Spleen (tissue), 11 donors: ENCODE measurements at regions not wholly inside any gene's neighbourhood (a gene's known extent, or its start where the extent isn't known, plus 50 kb on each side); places are given as distances from the start of the nearest gene placed in this dataset.

Experiments used
- DNase-seq: peaks from one replicate; pipeline ENCODE4 v3.0.0-alpha.2; 2020
- H3K27ac ChIP-seq, 8 donors: fragments of 200-600 bp; sonication (generic) in 7 of 8; 1 replicate in 4 of 8; 2 replicates in 4 of 8; pipeline versions ENCODE4 v1.5.0 to v1.8.0; 2016 to 2021; ENCODE audit warnings: inconsistent platforms in 4 of 8, mild to moderate bottlenecking in 4 of 8, moderate library complexity in 1 of 8
- H3K27me3 ChIP-seq, 7 donors: fragments of 200-600 bp; sonication (generic) in 6 of 7; replicated peaks in 1 of 7; 1 replicate in 4 of 7; 2 replicates in 3 of 7; pipeline versions ENCODE4 v1.5.0 to v1.8.0; 2016 to 2021; ENCODE audit warnings: inconsistent platforms in 3 of 7, mild to moderate bottlenecking in 1 of 7
- H3K36me3 ChIP-seq, 6 donors: fragments of 200-600 bp; sonication (generic) in 5 of 6; 1 replicate in 4 of 6; 2 replicates in 2 of 6; pipeline versions ENCODE4 v1.5.0 to v1.8.0; 2016 to 2021; ENCODE audit warnings: inconsistent platforms in 2 of 6
- H3K4me1 ChIP-seq, 6 donors: fragments of 200-600 bp; sonication (generic) in 5 of 6; 1 replicate in 3 of 6; 2 replicates in 3 of 6; pipeline versions ENCODE4 v1.5.0 to v1.8.0; 2016 to 2021; ENCODE audit warnings: inconsistent platforms in 3 of 6
- H3K4me3 ChIP-seq, 8 donors: fragments of 200-600 bp; sonication (generic) in 7 of 8; 1 replicate in 4 of 8; 2 replicates in 4 of 8; pipeline versions ENCODE4 v1.5.0 to v1.8.0; 2016 to 2021; ENCODE audit warnings: inconsistent platforms in 4 of 8, mild to moderate bottlenecking in 4 of 8, moderate library complexity in 2 of 8
- H3K9me3 ChIP-seq, 8 donors: fragments of 200-600 bp; sonication (generic) in 7 of 8; 1 replicate in 4 of 8; 2 replicates in 4 of 8; pipeline versions ENCODE4 v1.5.0 to v1.8.0; 2016 to 2021; ENCODE audit warnings: inconsistent platforms in 4 of 8
- CTCF ChIP-seq, 11 experiments: fragments of 200-600 bp in 7 of 11; fragments of 450-650 bp in 4 of 11; sonication (generic) in 4 of 11; IDR thresholded peaks in 8 of 11; conservative IDR thresholded peaks in 3 of 11; 1 replicate in 7 of 11; 2 replicates in 4 of 11; pipeline versions ENCODE4 v1.4.0 to v1.8.0; 2016 to 2021; ENCODE audit warnings: antibody characterized with exemption in 11 of 11, inconsistent platforms in 4 of 11, mild to moderate bottlenecking in 1 of 11
- POLR2A ChIP-seq, 3 donors: fragments of 450-650 bp; IDR thresholded peaks; one replicate each; pipeline ENCODE4 v1.5.1; 2017; ENCODE audit warnings: antibody characterized with exemption in 3 of 3, mild to moderate bottlenecking in 1 of 3
- POLR2AphosphoS5 ChIP-seq, 3 donors: sonication (generic); formaldehyde crosslinking; IDR thresholded peaks; one replicate each; pipeline ENCODE4 v1.5.1; 2017; ENCODE audit warnings: antibody characterized with exemption in 3 of 3
- WGBS, 5 donors: extraction: QIAGEN DNeasy Blood & Tissue Kit in 3 of 5; methylation state at CpG; one replicate each; pipeline versions ENCODE4 v1.1.5 to v1.1.7; 2013 to 2018; 5-methylcytosine and 5-hydroxymethylcytosine counted together
- intact Hi-C: fragments of 100-400 bp; cut with DNase I; formaldehyde crosslinking; loops from one replicate; pipeline ENCODE4 v1.15.0; 2023; ENCODE audit warnings: low total_unique reads
- donor health status: healthy with polysubstance abuse.
- donor health status: DM: no; HTN: no; CAD: no; lungs with moderate emphysema.
- donor health status: DM: no; HTN: no; CAD: no.
- donor health status: Bipolar disorder and iron deficiency.
- donor health status: healthy.
- donor health status: DM: no; HTN: no; CAD: no.
- donor health status: DM: yes; HTN: yes; CAD: no.

- intact Hi-C loops = no loop called here
Measured at GRCh38 chr2:51629406-51629805, 597.5 kb upstream of the NRXN1 start.

GRCh38 chr2:51628917-51629316, 597.0 kb upstream of the NRXN1 start:
- H3K4me1 ChIP-seq = no peaks in the 10 kb centered on the region
- DNase-seq = no peak
- H3K27me3 ChIP-seq = no peaks in the 10 kb centered on the region
- H3K9me3 ChIP-seq = peaks cover 0 to 14% (median 4%) of the 10 kb centered on the region in 8 donors
- H3K27ac ChIP-seq = no peak overlapping the region
- WGBS, 5 donors = 46 to 64% (median 48%) methylated on average over 3 of the region's 3 CpGs
- no peak overlapping the region for H3K4me3 ChIP-seq
- H3K36me3 ChIP-seq = no peaks in the 10 kb centered on the region
- intact Hi-C loops = no loop called here
- no peak for TF ChIP-seq CTCF (IDR thresholded peaks at IDR 0.05 in 8 of 11, conservative IDR thresholded peaks at IDR 0.05 in 3 of 11)
- no peak for TF ChIP-seq POLR2A (IDR thresholded peaks at IDR 0.05)
- TF ChIP-seq POLR2AphosphoS5 (IDR thresholded peaks at IDR 0.05) = no peak

More at GRCh38 chr2:51629406-51629805, 597.5 kb upstream of the NRXN1 start:
- no peak overlapping the region for H3K27ac ChIP-seq
- H3K9me3 ChIP-seq = peaks cover 0 to 10% (median 4%) of the 10 kb centered on the region in 8 donors
- no peaks in the 10 kb centered on the region for H3K36me3 ChIP-seq
- H3K4me3 ChIP-seq = no peak overlapping the region
- WGBS, 5 donors = 65 to 86% (median 74%) methylated on average over 3 of the region's 3 CpGs
- TF ChIP-seq POLR2AphosphoS5 (IDR thresholded peaks at IDR 0.05) (no peak), CTCF (IDR thresholded peaks at IDR 0.05 in 8 of 11, conservative IDR thresholded peaks at IDR 0.05 in 3 of 11) (no peak), POLR2A (IDR thresholded peaks at IDR 0.05) (no peak)
- no peaks in the 10 kb centered on the region for H3K4me1 ChIP-seq
- no peak for DNase-seq
- H3K27me3 ChIP-seq = no peaks in the 10 kb centered on the region

GRCh38 chr2:51624995-51625394, 593.1 kb upstream of the NRXN1 start:
- WGBS, 5 donors = 78 to 92% (median 88%) methylated on average over 3 of the region's 3 CpGs
- no peaks in the 10 kb centered on the region for H3K27me3 ChIP-seq
- H3K36me3 ChIP-seq = no peaks in the 10 kb centered on the region
- peaks cover 0 to 23% (median 7%) of the 10 kb centered on the region in 8 donors for H3K9me3 ChIP-seq
- no peaks in the 10 kb centered on the region for H3K4me1 ChIP-seq
- H3K27ac ChIP-seq = no peak overlapping the region
- no peak overlapping the region for H3K4me3 ChIP-seq
- intact Hi-C loops = no loop called here
- TF ChIP-seq POLR2A (IDR thresholded peaks at IDR 0.05) = no peak
- no peak for TF ChIP-seq POLR2AphosphoS5 (IDR thresholded peaks at IDR 0.05)
- no peak for TF ChIP-seq CTCF (IDR thresholded peaks at IDR 0.05 in 8 of 11, conservative IDR thresholded peaks at IDR 0.05 in 3 of 11)
- DNase-seq = no peak

GRCh38 chr2:51620796-51621195, 588.9 kb upstream of the NRXN1 start:
- 63 to 76% (median 67%) methylated on average over 1 of the region's 1 CpG for WGBS, 5 donors
- H3K27ac ChIP-seq = no peak overlapping the region
- no peaks in the 10 kb centered on the region for H3K4me1 ChIP-seq
- TF ChIP-seq POLR2A (IDR thresholded peaks at IDR 0.05) (no peak), POLR2AphosphoS5 (IDR thresholded peaks at IDR 0.05) (no peak), CTCF (IDR thresholded peaks at IDR 0.05 in 8 of 11, conservative IDR thresholded peaks at IDR 0.05 in 3 of 11) (no peak)
- no peaks in the 10 kb centered on the region for H3K27me3 ChIP-seq
- intact Hi-C loops = no loop called here
- no peak overlapping the region for H3K4me3 ChIP-seq
- no peaks in the 10 kb centered on the region for H3K36me3 ChIP-seq
- DNase-seq = no peak
- peaks cover 0 to 46% (median 11%) of the 10 kb centered on the region in 8 donors for H3K9me3 ChIP-seq
